HepG2 (cell line): ENCODE measurements at regions not wholly inside any gene's neighbourhood (a gene's known extent, or its start where the extent isn't known, plus 50 kb on each side); places are given as distances from the start of the nearest gene placed in this dataset.

Experiments
- CHD2 ChIP-seq: IDR thresholded peaks from 2 replicates; pipeline ENCODE4 v1.6.1; 2011; ENCODE audit warnings: low read depth, low read length, improper control_type of control experiment
- FOXP1 ChIP-seq, 2 experiments: fragments of 450-650 bp in 1 of 2; IDR thresholded peaks; 2 replicates each; pipeline ENCODE4 v1.6.1; 2017 to 2018; ENCODE audit warnings: antibody characterized with exemption in 1 of 2
- KLF13 ChIP-seq: sonication (generic); formaldehyde crosslinking; IDR thresholded peaks from 2 replicates; pipeline ENCODE4 v1.4.0; 2020; ENCODE audit warnings: mild to moderate bottlenecking, missing genetic modification reagents
- TF ChIP-seq, protein P1 (sequence below): conservative IDR thresholded peaks from 2 replicates; pipeline ENCODE4 v1.6.1; 2018; ENCODE audit warnings: missing genetic modification reagents
- TF ChIP-seq, protein P2 (sequence below), 2 experiments: fragments of 450-650 bp in 1 of 2; sonication (generic) in 1 of 2; formaldehyde crosslinking in 1 of 2; IDR thresholded peaks; 2 replicates each; pipeline versions ENCODE4 v1.6.1 to v1.8.0; 2016 to 2022; ENCODE audit warnings: antibody characterized with exemption in 1 of 2, mild to moderate bottlenecking in 1 of 2, missing genetic modification reagents in 1 of 2

DNA sequence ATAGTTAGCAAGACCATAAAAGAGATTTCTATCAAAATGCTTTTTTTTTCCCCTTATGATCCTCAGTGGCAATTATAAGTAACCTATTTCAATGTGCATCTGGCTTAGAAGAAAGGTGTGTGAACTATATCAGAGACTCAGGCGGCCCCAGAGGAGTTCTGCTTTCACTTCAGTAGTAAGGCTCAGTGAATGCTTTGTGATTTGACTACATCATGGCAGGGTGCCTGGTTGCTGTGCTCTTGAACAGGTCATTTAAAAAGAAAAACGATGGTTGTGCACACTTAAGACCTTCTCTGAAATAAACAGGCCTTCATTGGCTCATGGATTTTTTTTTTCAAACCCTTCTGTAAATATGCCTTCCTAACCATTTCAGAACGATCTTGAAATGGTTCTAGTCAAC, 400.4 kb upstream of the RARB start (continued):
- TF ChIP-seq, protein P1, sequence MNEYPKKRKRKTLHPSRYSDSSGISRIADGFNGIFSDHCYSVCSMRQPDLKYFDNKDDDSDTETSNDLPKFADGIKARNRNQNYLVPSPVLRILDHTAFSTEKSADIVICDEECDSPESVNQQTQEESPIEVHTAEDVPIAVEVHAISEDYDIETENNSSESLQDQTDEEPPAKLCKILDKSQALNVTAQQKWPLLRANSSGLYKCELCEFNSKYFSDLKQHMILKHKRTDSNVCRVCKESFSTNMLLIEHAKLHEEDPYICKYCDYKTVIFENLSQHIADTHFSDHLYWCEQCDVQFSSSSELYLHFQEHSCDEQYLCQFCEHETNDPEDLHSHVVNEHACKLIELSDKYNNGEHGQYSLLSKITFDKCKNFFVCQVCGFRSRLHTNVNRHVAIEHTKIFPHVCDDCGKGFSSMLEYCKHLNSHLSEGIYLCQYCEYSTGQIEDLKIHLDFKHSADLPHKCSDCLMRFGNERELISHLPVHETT, result no peak
- TF ChIP-seq KLF13 (CRISPR knock-in tag) (no peak), CHD2 (no peak), FOXP1 (IDR thresholded peaks at IDR 0.05) (no peak), FOXP1 (CRISPR knock-in tag; IDR thresholded peaks at IDR 0.05) (no peak)
- TF ChIP-seq, protein P2, sequence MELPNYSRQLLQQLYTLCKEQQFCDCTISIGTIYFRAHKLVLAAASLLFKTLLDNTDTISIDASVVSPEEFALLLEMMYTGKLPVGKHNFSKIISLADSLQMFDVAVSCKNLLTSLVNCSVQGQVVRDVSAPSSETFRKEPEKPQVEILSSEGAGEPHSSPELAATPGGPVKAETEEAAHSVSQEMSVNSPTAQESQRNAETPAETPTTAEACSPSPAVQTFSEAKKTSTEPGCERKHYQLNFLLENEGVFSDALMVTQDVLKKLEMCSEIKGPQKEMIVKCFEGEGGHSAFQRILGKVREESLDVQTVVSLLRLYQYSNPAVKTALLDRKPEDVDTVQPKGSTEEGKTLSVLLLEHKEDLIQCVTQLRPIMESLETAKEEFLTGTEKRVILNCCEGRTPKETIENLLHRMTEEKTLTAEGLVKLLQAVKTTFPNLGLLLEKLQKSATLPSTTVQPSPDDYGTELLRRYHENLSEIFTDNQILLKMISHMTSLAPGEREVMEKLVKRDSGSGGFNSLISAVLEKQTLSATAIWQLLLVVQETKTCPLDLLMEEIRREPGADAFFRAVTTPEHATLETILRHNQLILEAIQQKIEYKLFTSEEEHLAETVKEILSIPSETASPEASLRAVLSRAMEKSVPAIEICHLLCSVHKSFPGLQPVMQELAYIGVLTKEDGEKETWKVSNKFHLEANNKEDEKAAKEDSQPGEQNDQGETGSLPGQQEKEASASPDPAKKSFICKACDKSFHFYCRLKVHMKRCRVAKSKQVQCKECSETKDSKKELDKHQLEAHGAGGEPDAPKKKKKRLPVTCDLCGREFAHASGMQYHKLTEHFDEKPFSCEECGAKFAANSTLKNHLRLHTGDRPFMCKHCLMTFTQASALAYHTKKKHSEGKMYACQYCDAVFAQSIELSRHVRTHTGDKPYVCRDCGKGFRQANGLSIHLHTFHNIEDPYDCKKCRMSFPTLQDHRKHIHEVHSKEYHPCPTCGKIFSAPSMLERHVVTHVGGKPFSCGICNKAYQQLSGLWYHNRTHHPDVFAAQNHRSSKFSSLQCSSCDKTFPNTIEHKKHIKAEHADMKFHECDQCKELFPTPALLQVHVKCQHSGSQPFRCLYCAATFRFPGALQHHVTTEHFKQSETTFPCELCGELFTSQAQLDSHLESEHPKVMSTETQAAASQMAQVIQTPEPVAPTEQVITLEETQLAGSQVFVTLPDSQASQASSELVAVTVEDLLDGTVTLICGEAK (IDR thresholded peaks at IDR 0.05), result no peak
- TF ChIP-seq, protein P2 (CRISPR knock-in tag; IDR thresholded peaks at IDR 0.05), result no peak
